ENCODE measurements at regions not wholly inside any gene's neighbourhood (a gene's known extent, or its start where the extent isn't known, plus 50 kb on each side); places are given as distances from the start of the nearest gene placed in this dataset.
A peak's percentile ranks its signal among the peaks of the same experiment; 100 is the strongest.

GRCh38 chr20:57964011-57964862 lies 254.4 kb upstream of the PMEPA1 start:
- Mint-ChIP-seq H3K9me3 (no peaks in the 10 kb centered on the region; a peak in 1 of 5 replicates), H3K27me3 (ENCODE audit: low read depth) (peaks cover 13% of the 10 kb centered on the region), H3K4me1 (peaks cover 2 to 6% of the 10 kb centered on the region in 2 experiments), H3K4me3 (no peak overlapping the region), H3K27ac (peak overlapping the region in 1 of 3 experiments; percentile 5; a peak in 3 of 7 replicates), H3K36me3 (ENCODE audit: insufficient read depth in 1 of 3, low read depth in 3 of 3) (no peaks in the 10 kb centered on the region)
- H2BK12ac ChIP-seq (ENCODE audit: insufficient read length, low read depth, low read length), result no peak overlapping the region
- no peak overlapping the region for H3K56ac ChIP-seq (ENCODE audit: insufficient read length, low read depth, low read length)
- WGBS (ENCODE audit: extremely low coverage, insufficient read length, low lambda C conversion rate), result no CpG with 5 or more reads among the region's 15 CpGs
- no peak for TF ChIP-seq CTCF (conservative IDR thresholded peaks at IDR 0.05)
- no peak overlapping the region for H4K8ac ChIP-seq (replicated peaks; ENCODE audit: insufficient read length, low read depth, low read length)
- H4K5ac ChIP-seq (ENCODE audit: insufficient read length, low read depth, low read length), result no peak overlapping the region
- no peaks in the 10 kb centered on the region for H3K9me3 ChIP-seq (ENCODE audit: control insufficient read depth, low read depth, low read length)
- H2AK5ac ChIP-seq (ENCODE audit: insufficient read length, low read length), result no peak overlapping the region
- no peak overlapping the region for H3K27ac ChIP-seq (ENCODE audit: insufficient read length, low read depth, low read length)
- no peak overlapping the region for H3K9ac ChIP-seq (ENCODE audit: extremely low read depth, insufficient read length, low read length)
- no peak overlapping the region for H3T11ph ChIP-seq (ENCODE audit: low read length)
- DNase-seq, result no peak
- H2BK15ac ChIP-seq (ENCODE audit: low read depth, low read length), result no peak overlapping the region
- H3K4me1 ChIP-seq (ENCODE audit: insufficient read depth, low read length), result no peaks in the 10 kb centered on the region
- H3K27me3 ChIP-seq (ENCODE audit: insufficient read depth, low read length), result no peaks in the 10 kb centered on the region
- H3K4ac ChIP-seq (ENCODE audit: low read depth, low read length), result no peak overlapping the region
- no peak overlapping the region for H2AFZ ChIP-seq (ENCODE audit: low read length)
- no peak overlapping the region for H3K14ac ChIP-seq (ENCODE audit: insufficient read depth, low read length)
- no peak overlapping the region for H2BK5ac ChIP-seq (ENCODE audit: insufficient read length, low read length)
- no peaks in the 10 kb centered on the region for H3K23me2 ChIP-seq (ENCODE audit: insufficient read length, low read depth, low read length, poor library complexity, severe bottlenecking)
- H3K79me2 ChIP-seq (ENCODE audit: insufficient read depth, low read length), result no peaks in the 10 kb centered on the region
- no peaks in the 10 kb centered on the region for H3K79me1 ChIP-seq (ENCODE audit: insufficient read depth, low read depth, low read length, poor library complexity, severe bottlenecking)
- no peak overlapping the region for H3K4me2 ChIP-seq (ENCODE audit: insufficient read depth, insufficient read length, low read length)
- no peaks in the 10 kb centered on the region for H4K20me1 ChIP-seq (ENCODE audit: control insufficient read depth, insufficient read depth, insufficient read length)
- H4K91ac ChIP-seq (ENCODE audit: insufficient read length, low read depth, low read length), result no peak overlapping the region
- no peak overlapping the region for H3K23ac ChIP-seq (ENCODE audit: insufficient read length, low read depth, low read length)
- H3K18ac ChIP-seq (ENCODE audit: insufficient read length, low read depth, low read length), result no peak overlapping the region
- no peak overlapping the region for H2BK20ac ChIP-seq (ENCODE audit: low read depth, low read length, poor library complexity, severe bottlenecking)
- H2BK120ac ChIP-seq (ENCODE audit: low read depth, low read length, poor library complexity, severe bottlenecking), result no peak overlapping the region
